HCT116 (cell line): ENCODE measurements at regions not wholly inside any gene's neighbourhood (a gene's known extent, or its start where the extent isn't known, plus 50 kb on each side); places are given as distances from the start of the nearest gene placed in this dataset.

Experiments
- ATAC-seq: fragments of 200-7000 bp; cut with Tn5 transposase; 2 replicates; pipeline ENCODE4 v1.9.1; 2020; ENCODE audit warnings: mild to moderate bottlenecking, moderate library complexity
- BruUV-seq: library from RNA; stranded (reverse); fragments of 400-500 nt; replicated peaks from 2 replicates; lab custom pipeline; 2021; lab: Mats Ljungman, UMichigan
- CTCF ChIA-PET: fragments of 300-600 bp; sonication (Branson Sonifier 250); formaldehyde crosslinking; loops from one replicate; lab custom pipeline; 2021; ENCODE audit warnings: antibody characterized with exemption; lab: Charles Lee
- POLR2A ChIA-PET: fragments of 300-600, 350-600 bp; sonication (Branson Sonifier 250); formaldehyde crosslinking; loops from one replicate; lab custom pipeline; 2021; ENCODE audit warnings: antibody characterized with exemption; lab: Charles Lee
- RAD21 ChIA-PET, 2 experiments: fragments of 300-600 bp; sonication (Branson Sonifier 250); formaldehyde crosslinking; loops; one replicate each; lab custom pipeline; 2023; ENCODE audit warnings: low total read pairs in 2 of 2; ENCODE audit not compliant: uncharacterized antibody in 2 of 2, unreplicated experiment in 2 of 2, low non-redundant PET in 1 of 2; lab: Charles Lee
- DNase-seq: peaks from one replicate; pipeline ENCODE4 v3.0.0-alpha.2; 2010; ENCODE audit warnings: low read depth, low spot score
- H2AFZ ChIP-seq: fragments of 200-600 bp; shearing (Covaris generic), sonication (generic); 2 replicates; pipeline ENCODE4 v1.6.1; 2017; ENCODE audit warnings: low read depth, mixed run types, mixed read lengths, antibody characterized with exemption, low read length; ENCODE audit not compliant: poor library complexity, severe bottlenecking
- H3K27ac ChIP-seq: 2 replicates; pipeline ENCODE4 v1.5.1; 2012; ENCODE audit warnings: low read depth, low read length
- H3K27me3 ChIP-seq: fragments of 200-600 bp; sonication (generic); 2 replicates; pipeline ENCODE4 v1.6.1; 2016; ENCODE audit warnings: mixed run types, low read length, mixed read lengths; ENCODE audit not compliant: insufficient read depth
- H3K36me3 ChIP-seq, 2 experiments: fragments of 200-500 bp in 1 of 2; fragments of 200-600 bp in 1 of 2; sonication (Bioruptor generic) in 1 of 2; sonication (generic) in 1 of 2; 2 replicates each; pipeline versions ENCODE4 v1.5.1 to v1.6.1; 2014 to 2016; ENCODE audit warnings: low read length in 2 of 2, inconsistent platforms in 1 of 2, mixed read lengths in 1 of 2, mixed run types in 1 of 2; ENCODE audit not compliant: insufficient read depth in 2 of 2, control insufficient read depth in 1 of 2
- H3K4me1 ChIP-seq, 2 experiments: fragments of 200-600 bp in 1 of 2; sonication (generic) in 1 of 2; 2 replicates each; pipeline versions ENCODE4 v1.5.1 to v1.6.1; 2012 to 2017; ENCODE audit warnings: low read length in 2 of 2, inconsistent platforms in 1 of 2, mild to moderate bottlenecking in 1 of 2, mixed read lengths in 1 of 2, mixed run types in 1 of 2, moderate library complexity in 1 of 2; ENCODE audit not compliant: insufficient read depth in 2 of 2, control insufficient read depth in 1 of 2
- H3K4me2 ChIP-seq: fragments of 200-600 bp; sonication (generic); 2 replicates; pipeline ENCODE4 v1.6.1; 2017; ENCODE audit warnings: mixed run types, low read length, mixed read lengths
- H3K4me3 ChIP-seq, 2 experiments: fragments of 200-600 bp in 1 of 2; sonication (generic) in 1 of 2; replicated peaks in 1 of 2; 2 replicates each; pipeline ENCODE4 v1.5.1; 2011 to 2016; ENCODE audit warnings: low read length in 2 of 2, control low read depth in 1 of 2, low read depth in 1 of 2, mild to moderate bottlenecking in 1 of 2, mixed read lengths in 1 of 2, mixed run types in 1 of 2
- H3K79me2 ChIP-seq: fragments of 200-600 bp; sonication (generic); 2 replicates; pipeline ENCODE4 v1.6.1; 2017; ENCODE audit warnings: mild to moderate bottlenecking, mixed run types, low read length, moderate library complexity, mixed read lengths; ENCODE audit not compliant: insufficient read depth
- H3K9ac ChIP-seq: fragments of 200-600 bp; sonication (generic); 2 replicates; pipeline ENCODE4 v1.6.1; 2016; ENCODE audit warnings: low read length, mixed read lengths
- H3K9me2 ChIP-seq: fragments of 200-600 bp; sonication (generic), shearing (Covaris generic); 2 replicates; pipeline ENCODE4 v1.6.1; 2017; ENCODE audit warnings: mixed run types, mild to moderate bottlenecking, moderate library complexity; ENCODE audit not compliant: insufficient read depth
- H3K9me3 ChIP-seq, 2 experiments: fragments of 200-500 bp in 1 of 2; fragments of 200-600 bp in 1 of 2; sonication (Bioruptor generic) in 1 of 2; sonication (generic) in 1 of 2; 2 replicates each; pipeline ENCODE4 v1.6.1; 2014 to 2017; ENCODE audit warnings: low read length in 2 of 2, mixed read lengths in 2 of 2, inconsistent platforms in 1 of 2, low read depth in 1 of 2, mild to moderate bottlenecking in 1 of 2, mixed run types in 1 of 2, moderate library complexity in 1 of 2; ENCODE audit not compliant: control insufficient read depth in 1 of 2, insufficient read depth in 1 of 2
- H4K20me1 ChIP-seq: fragments of 200-600 bp; sonication (generic), shearing (Covaris generic); 2 replicates; pipeline ENCODE4 v1.6.1; 2017; ENCODE audit warnings: mixed run types, mild to moderate bottlenecking, moderate library complexity; ENCODE audit not compliant: insufficient read depth
- EGR1 ChIP-seq: IDR thresholded peaks from 2 replicates; pipeline ENCODE4 v1.6.1; 2012; ENCODE audit warnings: low read depth
- EZH2 ChIP-seq: fragments of 200-600 bp; sonication (generic); IDR thresholded peaks from 2 replicates; pipeline ENCODE4 v1.6.1; 2017; ENCODE audit warnings: antibody characterized with exemption, mixed run types
- EZH2phosphoT487 ChIP-seq: fragments of 200-600 bp; IDR thresholded peaks from 2 replicates; pipeline ENCODE4 v1.6.1; 2018; ENCODE audit warnings: antibody characterized with exemption, borderline replicate concordance
- JUND ChIP-seq: IDR thresholded peaks from 2 replicates; pipeline ENCODE4 v1.6.1; 2012
- SRF ChIP-seq: IDR thresholded peaks from 2 replicates; pipeline ENCODE4 v1.6.1; 2012; ENCODE audit warnings: low read depth
- TCF7L2 ChIP-seq: IDR thresholded peaks from 2 replicates; pipeline ENCODE4 v1.7.0; 2011; ENCODE audit warnings: borderline replicate concordance, inconsistent platforms; ENCODE audit not compliant: insufficient read depth, insufficient read length; ENCODE audit errors: extremely low read depth
- YY1 ChIP-seq: IDR thresholded peaks from 2 replicates; pipeline ENCODE4 v1.6.1; 2011; ENCODE audit warnings: low read length, low read depth, moderate library complexity, mild to moderate bottlenecking; ENCODE audit not compliant: insufficient replicate concordance; ENCODE audit errors: extremely low read depth
- intact Hi-C: fragments of 100-400 bp; cut with micrococcal nuclease; formaldehyde crosslinking; loops from 2 replicates; pipeline ENCODE4 v1.10.0; 2022
- TF ChIP-seq, protein P1 (sequence below): IDR thresholded peaks from 2 replicates; pipeline ENCODE4 v1.6.1; 2012
- TF ChIP-seq, protein P2 (sequence below): IDR thresholded peaks from 2 replicates; pipeline ENCODE4 v1.6.1; 2012; ENCODE audit warnings: low read depth

DNA sequence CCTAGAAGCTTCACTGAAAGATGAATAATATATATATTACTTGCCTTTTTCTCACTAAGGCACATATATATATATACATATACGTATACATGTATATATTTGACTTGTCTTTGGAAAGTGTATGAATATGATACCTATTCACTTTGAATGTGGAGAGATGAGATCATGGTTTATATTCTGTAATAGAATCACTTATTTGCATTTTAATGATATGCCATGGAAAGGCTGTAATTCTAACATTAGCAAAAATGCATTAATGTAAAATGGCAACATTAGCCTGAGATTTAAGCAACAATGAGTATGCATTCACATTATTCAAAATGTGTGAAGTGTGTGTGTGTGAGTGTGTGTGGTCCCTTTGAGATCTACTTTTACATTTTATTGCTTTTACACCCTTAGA is 54.5 kb upstream of the PRKD1 start:
- POLR2A ChIA-PET: no interaction called here
- no peaks in the 10 kb centered on the region for H3K4me1 ChIP-seq
- no peak overlapping the region for H3K9ac ChIP-seq
- H3K36me3 ChIP-seq: no peaks in the 10 kb centered on the region
- RAD21 ChIA-PET: no interaction called here
- intact Hi-C loops: no loop called here
- no peaks in the 10 kb centered on the region for H4K20me1 ChIP-seq
- DNase-seq: no peak
- H3K4me2 ChIP-seq: no peak overlapping the region
- H3K27ac ChIP-seq: no peak overlapping the region
- H2AFZ ChIP-seq: no peak overlapping the region
- peaks cover 18 to 19% of the 10 kb centered on the region in 2 experiments; a peak in 2 of 4 replicates for H3K9me3 ChIP-seq
- no peak overlapping the region for H3K4me3 ChIP-seq
- H3K9me2 ChIP-seq: no peaks in the 10 kb centered on the region
- CTCF ChIA-PET: no interaction called here
- H3K27me3 ChIP-seq: no peaks in the 10 kb centered on the region
- H3K79me2 ChIP-seq: no peaks in the 10 kb centered on the region
- ATAC-seq: no peak
- no peak for TF ChIP-seq YY1
- no peak for TF ChIP-seq JUND
- no peak for TF ChIP-seq EZH2phosphoT487
- no peak for TF ChIP-seq TCF7L2
- TF ChIP-seq SRF: no peak
- no peak for TF ChIP-seq EGR1
- no peak for TF ChIP-seq EZH2
- TF ChIP-seq, protein P1, sequence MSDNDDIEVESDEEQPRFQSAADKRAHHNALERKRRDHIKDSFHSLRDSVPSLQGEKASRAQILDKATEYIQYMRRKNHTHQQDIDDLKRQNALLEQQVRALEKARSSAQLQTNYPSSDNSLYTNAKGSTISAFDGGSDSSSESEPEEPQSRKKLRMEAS: no peak
- TF ChIP-seq, protein P2, sequence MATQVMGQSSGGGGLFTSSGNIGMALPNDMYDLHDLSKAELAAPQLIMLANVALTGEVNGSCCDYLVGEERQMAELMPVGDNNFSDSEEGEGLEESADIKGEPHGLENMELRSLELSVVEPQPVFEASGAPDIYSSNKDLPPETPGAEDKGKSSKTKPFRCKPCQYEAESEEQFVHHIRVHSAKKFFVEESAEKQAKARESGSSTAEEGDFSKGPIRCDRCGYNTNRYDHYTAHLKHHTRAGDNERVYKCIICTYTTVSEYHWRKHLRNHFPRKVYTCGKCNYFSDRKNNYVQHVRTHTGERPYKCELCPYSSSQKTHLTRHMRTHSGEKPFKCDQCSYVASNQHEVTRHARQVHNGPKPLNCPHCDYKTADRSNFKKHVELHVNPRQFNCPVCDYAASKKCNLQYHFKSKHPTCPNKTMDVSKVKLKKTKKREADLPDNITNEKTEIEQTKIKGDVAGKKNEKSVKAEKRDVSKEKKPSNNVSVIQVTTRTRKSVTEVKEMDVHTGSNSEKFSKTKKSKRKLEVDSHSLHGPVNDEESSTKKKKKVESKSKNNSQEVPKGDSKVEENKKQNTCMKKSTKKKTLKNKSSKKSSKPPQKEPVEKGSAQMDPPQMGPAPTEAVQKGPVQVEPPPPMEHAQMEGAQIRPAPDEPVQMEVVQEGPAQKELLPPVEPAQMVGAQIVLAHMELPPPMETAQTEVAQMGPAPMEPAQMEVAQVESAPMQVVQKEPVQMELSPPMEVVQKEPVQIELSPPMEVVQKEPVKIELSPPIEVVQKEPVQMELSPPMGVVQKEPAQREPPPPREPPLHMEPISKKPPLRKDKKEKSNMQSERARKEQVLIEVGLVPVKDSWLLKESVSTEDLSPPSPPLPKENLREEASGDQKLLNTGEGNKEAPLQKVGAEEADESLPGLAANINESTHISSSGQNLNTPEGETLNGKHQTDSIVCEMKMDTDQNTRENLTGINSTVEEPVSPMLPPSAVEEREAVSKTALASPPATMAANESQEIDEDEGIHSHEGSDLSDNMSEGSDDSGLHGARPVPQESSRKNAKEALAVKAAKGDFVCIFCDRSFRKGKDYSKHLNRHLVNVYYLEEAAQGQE: no peak
- no TSS peak for BruUV-seq
